LNCaP clone FGC (cell line): ENCODE measurements at regions not wholly inside any gene's neighbourhood (a gene's known extent, or its start where the extent isn't known, plus 50 kb on each side); places are given as distances from the start of the nearest gene placed in this dataset.
"Not testable (repeated sequence)": the region's sequence is repeated elsewhere in the genome, so short reads cannot be mapped to it uniquely, and the experiment has no call there.

Experiments
- DNase-seq: peaks from one replicate; pipeline ENCODE4 v3.0.0-alpha.2; 2011; ENCODE audit warnings: low read depth
- H3K4me3 ChIP-seq: 2 replicates; pipeline ENCODE4 v1.5.1; 2011; ENCODE audit warnings: mild to moderate bottlenecking, low read depth, low read length, control low read depth

DNA sequence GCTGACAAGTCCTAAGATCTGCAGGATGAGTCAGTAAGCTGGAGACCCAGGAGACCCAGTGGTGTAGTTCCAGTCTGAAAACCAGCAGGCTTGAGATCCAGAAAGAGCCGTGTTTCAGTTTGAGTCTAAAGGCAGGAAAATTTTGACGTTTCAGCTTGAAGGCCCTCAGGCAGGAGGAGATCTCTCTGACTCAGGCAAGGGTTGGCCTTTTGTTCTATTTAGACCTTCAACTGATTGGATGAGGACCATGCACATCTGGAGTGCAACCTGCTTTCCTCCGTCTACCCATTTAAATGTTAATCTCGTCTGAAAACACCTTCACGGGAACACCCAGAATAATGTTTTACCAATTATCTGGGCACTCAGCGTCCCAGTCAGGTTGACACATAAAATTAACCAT is 69.5 kb downstream of the NPIPA7 start:
- DNase-seq, H3K4me3 ChIP-seq: not testable (repeated sequence)

- not testable (repeated sequence) for H3K4me3 ChIP-seq, DNase-seq
Observed at GRCh38 chr16:16449712-16450237, 70.8 kb downstream of the NPIPA7 start.

GRCh38 chr16:16451721-16452410 is 72.9 kb downstream of the NPIPA7 start:
- H3K4me3 ChIP-seq, DNase-seq: not testable (repeated sequence)

GRCh38 chr16:16458579-16458978 is 79.6 kb downstream of the NPIPA7 start:
- DNase-seq, H3K4me3 ChIP-seq: not testable (repeated sequence)

DNA sequence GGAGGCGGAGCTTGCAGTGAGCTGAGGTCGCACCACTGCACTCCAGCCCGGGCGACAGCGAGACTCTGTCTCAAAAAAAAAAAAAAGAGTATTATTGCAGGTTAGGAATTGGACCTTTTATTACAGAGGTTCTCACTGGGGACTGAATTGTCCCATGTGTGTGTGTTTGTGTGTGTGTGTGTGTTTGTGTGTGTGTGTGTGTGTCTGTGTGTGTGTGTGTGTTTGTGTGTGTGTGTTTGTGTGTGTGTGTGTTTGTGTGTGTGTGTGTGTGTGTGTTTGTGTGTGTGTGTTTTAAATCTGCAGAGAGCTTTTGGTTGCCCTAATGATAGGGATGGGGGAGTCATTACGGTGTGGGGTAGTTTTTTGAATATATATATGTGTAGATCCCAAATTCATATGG is 84.9 kb downstream of the NPIPA7 start:
- DNase-seq, H3K4me3 ChIP-seq: not testable (repeated sequence)

DNA sequence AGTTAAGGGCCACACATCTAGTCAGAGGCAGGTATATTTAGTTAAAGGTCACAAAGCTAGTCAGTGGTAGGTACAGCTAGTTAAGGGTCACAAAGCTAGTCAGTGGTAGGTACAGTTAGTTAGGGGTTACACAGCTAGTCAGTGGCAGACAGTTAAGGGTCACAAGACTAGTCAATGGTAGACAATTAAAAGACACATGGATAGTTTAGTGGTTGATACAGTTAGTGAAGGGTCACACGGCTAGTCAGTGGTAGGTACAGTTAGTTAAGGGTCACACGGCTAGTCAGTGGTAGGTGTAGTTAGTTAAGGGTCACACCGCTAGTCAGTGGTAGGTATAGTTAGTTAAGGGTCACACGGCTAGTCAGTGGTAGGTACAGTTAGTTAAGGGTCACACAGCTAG is 110.0 kb downstream of the NPIPA7 start:
- not testable (repeated sequence) for H3K4me3 ChIP-seq, DNase-seq

- H3K4me3 ChIP-seq = not testable (repeated sequence)
Observed at GRCh38 chr16:16489466-16489865, 110.5 kb downstream of the NPIPA7 start.

DNA sequence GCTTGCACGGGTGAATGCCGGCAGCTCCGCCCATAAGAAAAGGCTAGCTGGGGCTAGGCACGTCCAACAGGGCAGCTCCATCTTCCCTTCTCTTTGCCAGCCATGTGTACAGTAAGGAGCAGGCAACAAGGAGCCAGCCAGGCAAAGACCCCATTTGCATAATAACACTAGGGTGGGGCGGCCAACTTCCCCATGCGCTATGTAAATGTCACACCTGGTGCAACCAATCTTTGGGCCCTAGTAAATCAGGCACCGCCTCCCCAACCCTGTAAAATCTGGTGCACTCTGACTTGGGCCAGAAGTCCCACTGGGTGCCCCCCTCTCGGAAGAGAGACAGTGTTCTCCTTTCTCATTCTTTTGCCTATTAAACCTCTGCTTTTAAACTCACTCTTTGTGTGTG is 115.2 kb downstream of the NPIPA7 start:
- H3K4me3 ChIP-seq, DNase-seq: not testable (repeated sequence)

More at GRCh38 chr16:16489466-16489865, 110.5 kb downstream of the NPIPA7 start:
- not testable (repeated sequence) for DNase-seq

- not testable (repeated sequence) for H3K4me3 ChIP-seq, DNase-seq
Observed at GRCh38 chr16:16494998-16495397, 116.1 kb downstream of the NPIPA7 start.

- not testable (repeated sequence) for H3K4me3 ChIP-seq, DNase-seq
Observed at GRCh38 chr16:16499875-16500274, 120.9 kb downstream of the NPIPA7 start.

- DNase-seq, H3K4me3 ChIP-seq: not testable (repeated sequence)
Observed at GRCh38 chr16:16507041-16507440, 128.1 kb downstream of the NPIPA7 start.

GRCh38 chr16:16508344-16508743 is 129.4 kb downstream of the NPIPA7 start:
- not testable (repeated sequence) for H3K4me3 ChIP-seq, DNase-seq

- DNase-seq = not testable (repeated sequence)
Observed at GRCh38 chr16:16519395-16519794, 140.5 kb downstream of the NPIPA7 start.

DNA sequence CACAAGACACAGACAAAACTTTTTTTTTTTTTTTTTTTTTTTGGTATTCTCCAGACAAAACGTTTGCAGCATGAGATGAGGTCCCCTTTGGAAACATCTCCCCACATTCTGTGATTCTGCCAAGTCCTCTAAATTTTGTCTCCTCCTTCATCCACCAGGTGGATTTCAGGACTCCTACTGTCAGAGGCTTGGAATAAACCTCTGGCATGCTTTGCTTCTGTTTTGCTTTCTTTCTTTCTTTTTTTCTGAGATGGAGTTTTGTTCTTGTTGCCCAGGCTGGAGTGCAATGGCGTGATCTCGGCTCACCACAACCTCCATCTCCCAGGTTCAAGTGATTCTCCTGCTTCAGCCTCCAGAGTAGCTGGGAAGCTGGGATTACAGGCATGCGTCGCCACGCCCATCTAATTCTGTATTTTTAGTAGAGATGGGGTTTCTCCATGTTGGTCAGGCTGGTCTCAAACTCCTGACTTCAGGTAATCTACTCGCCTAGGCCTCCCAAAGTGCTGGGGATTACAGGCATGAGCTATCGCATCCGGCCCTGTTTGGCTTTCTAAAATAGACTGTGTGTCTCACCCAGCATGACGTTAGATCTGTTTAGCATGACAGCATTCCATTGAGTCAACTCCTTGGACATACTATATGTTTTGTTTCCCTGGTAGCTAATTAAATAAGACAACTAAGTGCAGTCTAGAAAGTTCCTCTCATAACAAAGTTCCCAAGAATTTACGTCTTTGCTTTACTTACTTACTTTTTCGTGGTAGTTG is 142.5 kb downstream of the NPIPA7 start:
- DNase-seq, H3K4me3 ChIP-seq: not testable (repeated sequence)

More at GRCh38 chr16:16519395-16519794, 140.5 kb downstream of the NPIPA7 start:
- H3K4me3 ChIP-seq = not testable (repeated sequence)

DNA sequence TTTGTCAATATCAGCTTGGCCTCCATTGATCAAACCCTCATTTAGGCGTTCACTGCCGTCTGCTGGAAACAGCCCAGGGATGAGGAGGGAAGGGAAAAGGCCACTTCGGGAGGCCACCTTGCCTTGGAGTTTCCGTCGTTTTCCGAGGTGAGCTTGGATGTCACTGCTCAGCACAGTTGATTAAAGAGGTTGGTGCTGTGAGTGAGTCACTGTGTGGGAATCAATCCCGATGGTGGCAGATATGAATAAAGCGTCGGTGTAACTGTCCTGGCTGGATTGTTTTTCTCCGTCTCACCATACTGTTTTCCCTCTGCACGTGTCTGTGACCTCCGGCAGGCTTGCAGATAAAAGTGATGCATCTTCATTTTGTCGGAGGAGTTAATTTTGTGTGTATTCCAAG is 148.1 kb downstream of the NPIPA7 start:
- not testable (repeated sequence) for DNase-seq, H3K4me3 ChIP-seq

- not testable (repeated sequence) for DNase-seq, H3K4me3 ChIP-seq
Observed at GRCh38 chr16:16530744-16531143, 151.8 kb downstream of the NPIPA7 start.

DNA sequence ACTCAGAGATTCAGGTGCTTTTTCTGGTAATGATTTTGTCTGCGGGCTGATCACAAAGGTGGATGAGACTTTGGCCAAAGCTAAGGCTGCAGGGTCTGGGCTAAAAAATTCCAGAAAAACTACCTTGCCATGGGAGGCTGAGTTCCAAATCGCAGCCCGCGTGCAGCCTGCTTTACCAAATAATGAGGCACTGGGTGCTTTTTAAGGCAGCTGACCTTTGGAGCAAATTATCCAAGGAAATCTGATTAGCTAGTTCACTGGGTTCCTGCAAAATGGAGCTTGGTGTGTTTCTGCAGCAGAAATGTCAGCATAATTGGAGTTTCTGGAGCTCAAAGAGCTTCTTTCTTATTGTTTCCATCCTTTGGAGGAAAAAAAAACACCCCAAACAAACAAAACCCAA is 156.6 kb downstream of the NPIPA7 start:
- H3K4me3 ChIP-seq, DNase-seq: not testable (repeated sequence)

GRCh38 chr16:16536151-16536550 is 157.2 kb downstream of the NPIPA7 start:
- not testable (repeated sequence) for H3K4me3 ChIP-seq, DNase-seq

GRCh38 chr16:16549710-16550109 is 170.8 kb downstream of the NPIPA7 start:
- H3K4me3 ChIP-seq, DNase-seq: not testable (repeated sequence)

GRCh38 chr16:16550824-16551223 is 171.9 kb downstream of the NPIPA7 start:
- not testable (repeated sequence) for H3K4me3 ChIP-seq, DNase-seq
